Activated naive CD4-positive, alpha-beta T cell treated with anti-CD3 and anti-CD28 coated beads for 36 hours (primary cell): ENCODE measurements at regions not wholly inside any gene's neighbourhood (a gene's known extent, or its start where the extent isn't known, plus 50 kb on each side); places are given as distances from the start of the nearest gene placed in this dataset.

Source experiments
- CTCF ChIA-PET: fragments of 350-600 bp; sonication (Branson Sonifier 250); formaldehyde crosslinking; loops from one replicate; lab custom pipeline; 2021; ENCODE audit warnings: antibody characterized with exemption; lab: Charles Lee
- DNase-seq: peaks from one replicate; pipeline ENCODE4 v3.0.0-alpha.2; 2020
- H3K27ac Mint-ChIP-seq: one replicate; pipeline ENCODE4 v1.8.0; 2021; ENCODE audit warnings: mild to moderate bottlenecking, mixed read lengths
- H3K27me3 Mint-ChIP-seq: one replicate; pipeline ENCODE4 v1.8.0; 2021; ENCODE audit warnings: low read depth, mixed read lengths
- H3K36me3 Mint-ChIP-seq: one replicate; pipeline ENCODE4 v1.8.0; 2021; ENCODE audit warnings: low read depth, mixed read lengths
- H3K4me1 Mint-ChIP-seq: one replicate; pipeline ENCODE4 v1.8.0; 2021; ENCODE audit warnings: low read depth, mixed read lengths
- H3K4me3 Mint-ChIP-seq: one replicate; pipeline ENCODE4 v1.8.0; 2021; ENCODE audit warnings: mild to moderate bottlenecking, moderate library complexity, mixed read lengths
- H3K9me3 Mint-ChIP-seq: one replicate; pipeline ENCODE4 v1.8.0; 2021; ENCODE audit warnings: mixed read lengths
- intact Hi-C: fragments of 100-400 bp; cut with micrococcal nuclease; formaldehyde crosslinking; loops from one replicate; pipeline ENCODE4 v1.15.1; 2023

- Mint-ChIP-seq H3K4me1 (no peaks in the 10 kb centered on the region), H3K9me3 (no peaks in the 10 kb centered on the region), H3K27me3 (peaks cover 3% of the 10 kb centered on the region), H3K27ac (no peak overlapping the region), H3K36me3 (no peaks in the 10 kb centered on the region), H3K4me3 (no peak overlapping the region)
- CTCF ChIA-PET, result no interaction called here
- DNase-seq, result no peak
- intact Hi-C loops, result no loop called here
These were observed 122.8 kb upstream of the MAFB start for GRCh38 chr20:40811660-40812414.

DNA sequence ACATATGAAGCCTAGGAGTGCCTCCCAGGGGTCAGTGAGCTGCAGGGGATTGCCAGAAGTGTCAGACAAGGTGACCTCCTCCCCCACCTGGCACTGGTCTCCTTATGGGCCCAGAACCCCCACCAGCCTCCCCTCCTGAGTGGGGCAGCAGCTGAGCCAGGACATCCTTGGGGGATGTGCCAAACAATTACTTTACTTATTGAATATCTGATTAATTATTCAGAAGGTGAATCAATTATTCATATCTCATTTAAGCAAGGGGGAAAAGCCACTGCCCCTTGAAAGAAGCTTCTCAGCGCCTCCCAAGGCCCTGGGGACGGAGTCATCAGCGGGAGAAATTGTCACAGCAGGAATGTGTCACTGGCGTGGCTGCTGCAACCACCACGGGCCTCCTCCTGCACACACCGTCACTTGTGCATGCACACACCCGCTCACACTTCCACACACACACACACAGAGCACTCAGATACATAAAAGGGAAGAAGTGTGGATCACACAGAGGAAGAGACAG, 123.4 kb upstream of the MAFB start:
- CTCF ChIA-PET, result no interaction called here
- no peak overlapping the region for H3K27ac Mint-ChIP-seq
- no peaks in the 10 kb centered on the region for H3K9me3 Mint-ChIP-seq
- H3K4me3 Mint-ChIP-seq, result no peak overlapping the region
- H3K4me1 Mint-ChIP-seq, result no peaks in the 10 kb centered on the region
- DNase-seq, result no peak
- H3K36me3 Mint-ChIP-seq, result no peaks in the 10 kb centered on the region
- H3K27me3 Mint-ChIP-seq, result no peaks in the 10 kb centered on the region
- intact Hi-C loops, result no loop called here

- H3K27ac Mint-ChIP-seq, result no peak overlapping the region
- no peak for DNase-seq
- H3K4me1 Mint-ChIP-seq, result no peaks in the 10 kb centered on the region
- no peaks in the 10 kb centered on the region for H3K27me3 Mint-ChIP-seq
- CTCF ChIA-PET, result no interaction called here
- intact Hi-C loops, result no loop called here
- no peak overlapping the region for H3K4me3 Mint-ChIP-seq
- H3K36me3 Mint-ChIP-seq, result no peaks in the 10 kb centered on the region
- H3K9me3 Mint-ChIP-seq, result no peaks in the 10 kb centered on the region
These were observed 124.0 kb upstream of the MAFB start for GRCh38 chr20:40813029-40813431.

DNA sequence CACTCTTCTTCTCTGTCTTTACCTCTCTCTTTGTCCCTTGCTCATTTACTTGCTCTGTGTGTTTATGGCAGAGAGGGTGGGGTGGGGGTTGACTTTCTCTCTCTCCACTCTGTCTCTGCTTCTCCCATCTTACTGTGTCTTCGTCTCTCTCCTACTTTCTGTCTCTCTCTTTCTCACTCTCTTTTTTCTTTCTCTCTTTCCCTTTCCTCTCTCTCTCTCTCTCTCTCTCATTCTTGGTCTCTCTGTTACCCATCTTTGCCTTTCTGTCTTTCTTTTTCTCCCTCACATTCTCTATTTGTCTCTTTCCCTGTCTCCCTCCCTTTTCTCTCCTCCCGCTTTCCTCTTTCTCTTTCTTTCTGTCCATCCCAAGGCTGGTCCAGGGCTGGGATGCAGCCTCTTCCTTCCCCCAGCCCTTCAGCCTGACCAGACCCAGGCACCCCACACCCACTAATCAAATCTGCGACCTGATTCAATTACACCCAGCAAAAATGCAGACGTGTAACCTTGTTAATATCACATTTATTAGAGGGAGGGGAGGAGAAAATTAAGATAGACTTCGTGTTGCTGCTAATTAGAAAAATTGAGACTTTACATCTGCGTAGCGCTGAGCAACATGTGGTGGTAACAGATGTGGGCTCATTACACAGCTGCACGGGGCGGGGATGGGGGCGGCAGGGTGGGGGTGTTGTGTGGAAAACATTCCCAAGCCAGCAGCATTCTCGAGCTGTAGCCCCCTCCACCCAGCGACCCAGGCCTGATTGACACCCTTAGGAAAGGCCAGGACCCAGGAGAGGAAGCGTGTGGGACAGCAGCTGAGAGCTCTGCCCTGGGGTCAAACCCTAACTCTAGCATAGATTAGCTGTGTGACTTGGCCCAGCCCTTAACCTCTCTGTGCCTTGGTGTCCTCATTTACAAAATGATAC, 124.9 kb upstream of the MAFB start:
- CTCF ChIA-PET, result no interaction called here
- no peaks in the 10 kb centered on the region for H3K4me1 Mint-ChIP-seq
- intact Hi-C loops, result no loop called here
- no peaks in the 10 kb centered on the region for H3K27me3 Mint-ChIP-seq
- H3K4me3 Mint-ChIP-seq, result no peak overlapping the region
- no peak overlapping the region for H3K27ac Mint-ChIP-seq
- H3K36me3 Mint-ChIP-seq, result no peaks in the 10 kb centered on the region
- peaks cover 6% of the 10 kb centered on the region for H3K9me3 Mint-ChIP-seq
- no peak for DNase-seq

- CTCF ChIA-PET, result no interaction called here
These were observed 125.6 kb upstream of the MAFB start for GRCh38 chr20:40814631-40814960.

GRCh38 chr20:40815156-40816038, 126.4 kb upstream of the MAFB start:
- Mint-ChIP-seq H3K36me3 (no peaks in the 10 kb centered on the region), H3K4me3 (no peak overlapping the region), H3K9me3 (peaks cover 6% of the 10 kb centered on the region), H3K27me3 (peaks cover under 1% of the 10 kb centered on the region), H3K4me1 (no peaks in the 10 kb centered on the region), H3K27ac (no peak overlapping the region)
- intact Hi-C loops, result no loop called here
- DNase-seq, result no peak
- CTCF ChIA-PET, result no interaction called here

More at GRCh38 chr20:40814631-40814960, 125.6 kb upstream of the MAFB start:
- no peaks in the 10 kb centered on the region for H3K4me1 Mint-ChIP-seq
- peaks cover 6% of the 10 kb centered on the region for H3K9me3 Mint-ChIP-seq
- H3K27ac Mint-ChIP-seq, result no peak overlapping the region
- DNase-seq, result no peak
- intact Hi-C loops, result no loop called here
- H3K27me3 Mint-ChIP-seq, result no peaks in the 10 kb centered on the region
- no peak overlapping the region for H3K4me3 Mint-ChIP-seq
- H3K36me3 Mint-ChIP-seq, result no peaks in the 10 kb centered on the region

DNA sequence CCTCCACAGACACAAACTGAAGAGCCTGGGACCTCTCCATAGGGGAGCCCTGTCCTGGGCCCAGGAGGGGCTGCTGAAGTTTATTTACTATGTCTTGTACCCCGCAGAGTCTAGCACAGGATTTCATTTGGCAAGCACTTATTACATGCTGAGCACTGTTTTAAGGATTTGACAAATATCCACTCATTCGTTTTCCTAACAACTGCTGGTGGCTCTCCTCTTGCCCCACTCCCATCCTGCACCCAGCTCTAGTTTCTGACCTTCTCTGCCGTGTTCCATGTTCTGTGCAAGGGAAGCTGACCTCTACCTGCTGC, 127.0 kb upstream of the MAFB start:
- Mint-ChIP-seq H3K27me3 (peaks cover 3% of the 10 kb centered on the region), H3K9me3 (peaks cover 6% of the 10 kb centered on the region), H3K36me3 (no peaks in the 10 kb centered on the region), H3K4me3 (no peak overlapping the region), H3K4me1 (no peaks in the 10 kb centered on the region), H3K27ac (no peak overlapping the region)
- intact Hi-C loops, result no loop called here
- DNase-seq, result no peak
- CTCF ChIA-PET, result no interaction called here

DNA sequence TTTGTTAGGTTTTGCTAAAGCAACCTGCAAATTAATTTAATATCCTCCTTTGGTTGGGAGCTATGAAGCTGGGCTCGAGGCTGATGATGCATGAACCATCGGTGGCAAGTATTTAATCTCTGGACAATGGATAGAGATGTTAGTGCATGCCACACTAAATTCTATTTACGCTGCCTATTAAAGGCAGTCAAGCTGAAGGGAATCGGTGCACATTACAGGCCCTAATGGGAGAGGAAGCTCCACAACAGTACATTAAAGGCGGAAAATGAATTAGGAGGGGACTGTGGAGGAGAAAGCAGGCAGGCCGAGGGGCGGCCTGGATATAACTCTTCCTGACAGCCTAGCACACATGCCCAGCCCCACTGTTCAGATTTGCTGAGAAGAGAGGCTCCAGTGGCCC, 132.4 kb upstream of the MAFB start:
- intact Hi-C loops, result no loop called here
- peaks cover 6% of the 10 kb centered on the region for H3K27me3 Mint-ChIP-seq
- no peak overlapping the region for H3K4me3 Mint-ChIP-seq
- no peak overlapping the region for H3K27ac Mint-ChIP-seq
- no peaks in the 10 kb centered on the region for H3K4me1 Mint-ChIP-seq
- no peaks in the 10 kb centered on the region for H3K36me3 Mint-ChIP-seq
- no peak for DNase-seq
- CTCF ChIA-PET, result no interaction called here
- peaks cover 6% of the 10 kb centered on the region for H3K9me3 Mint-ChIP-seq

DNA sequence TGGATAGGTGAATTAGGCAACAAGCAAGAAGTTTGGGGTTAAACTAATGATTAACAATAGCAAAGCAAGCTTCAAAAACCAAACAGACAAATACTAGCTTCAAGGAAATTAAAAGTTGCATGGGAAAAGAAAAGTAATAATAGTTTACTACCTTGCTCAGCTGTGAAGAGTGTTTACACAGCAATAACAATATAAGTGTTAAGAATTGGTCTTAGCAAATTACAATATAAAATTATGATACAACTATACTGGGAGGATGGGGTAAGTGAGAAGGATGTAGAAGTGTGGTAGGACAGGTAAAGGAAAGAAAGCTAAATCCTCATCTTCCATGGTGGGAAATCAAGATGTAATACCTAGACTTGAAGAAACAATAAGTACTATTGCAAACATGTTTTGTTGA, 137.7 kb upstream of the MAFB start:
- intact Hi-C loops, result no loop called here
- H3K4me1 Mint-ChIP-seq, result no peaks in the 10 kb centered on the region
- DNase-seq, result no peak
- H3K9me3 Mint-ChIP-seq, result no peaks in the 10 kb centered on the region
- no peak overlapping the region for H3K4me3 Mint-ChIP-seq
- CTCF ChIA-PET, result no interaction called here
- H3K27me3 Mint-ChIP-seq, result peaks cover 3% of the 10 kb centered on the region
- no peak overlapping the region for H3K27ac Mint-ChIP-seq
- no peaks in the 10 kb centered on the region for H3K36me3 Mint-ChIP-seq

- H3K4me3 Mint-ChIP-seq, result no peak overlapping the region
These were observed 146.3 kb upstream of the MAFB start for GRCh38 chr20:40835321-40835720.

GRCh38 chr20:40838509-40838908, 149.5 kb upstream of the MAFB start:
- no peaks in the 10 kb centered on the region for H3K4me1 Mint-ChIP-seq
- H3K36me3 Mint-ChIP-seq, result no peaks in the 10 kb centered on the region
- peaks cover 13% of the 10 kb centered on the region for H3K9me3 Mint-ChIP-seq
- CTCF ChIA-PET, result no interaction called here
- H3K4me3 Mint-ChIP-seq, result no peak overlapping the region
- H3K27me3 Mint-ChIP-seq, result peaks cover 18% of the 10 kb centered on the region
- H3K27ac Mint-ChIP-seq, result no peak overlapping the region
- DNase-seq, result no peak
- intact Hi-C loops, result no loop called here

More at GRCh38 chr20:40835321-40835720, 146.3 kb upstream of the MAFB start:
- intact Hi-C loops, result no loop called here
- H3K4me1 Mint-ChIP-seq, result no peaks in the 10 kb centered on the region
- H3K27me3 Mint-ChIP-seq, result peaks cover 14% of the 10 kb centered on the region
- H3K27ac Mint-ChIP-seq, result no peak overlapping the region
- CTCF ChIA-PET, result no interaction called here
- no peak for DNase-seq
- no peaks in the 10 kb centered on the region for H3K36me3 Mint-ChIP-seq
- peaks cover 18% of the 10 kb centered on the region for H3K9me3 Mint-ChIP-seq

GRCh38 chr20:40843251-40843650, 154.2 kb upstream of the MAFB start:
- Mint-ChIP-seq H3K4me3 (no peak overlapping the region), H3K4me1 (no peaks in the 10 kb centered on the region), H3K27ac (no peak overlapping the region), H3K27me3 (peaks cover 10% of the 10 kb centered on the region), H3K9me3 (no peaks in the 10 kb centered on the region), H3K36me3 (no peaks in the 10 kb centered on the region)
- CTCF ChIA-PET, result no interaction called here
- no peak for DNase-seq
- intact Hi-C loops, result no loop called here
